Liver (tissue), 8 donors: ENCODE measurements at regions not wholly inside any gene's neighbourhood (a gene's known extent, or its start where the extent isn't known, plus 50 kb on each side); places are given as distances from the start of the nearest gene placed in this dataset.

ENCODE experiments used
- DNase-seq: peaks from one replicate; pipeline ENCODE4 v3.0.0-alpha.2; 2017; ENCODE audit warnings: low spot score
- H3K27ac ChIP-seq, 2 donors: one replicate each; pipeline ENCODE4 v1.7.0; 2013; ENCODE audit warnings: inconsistent platforms in 2 of 2, low read length in 2 of 2, control low read depth in 1 of 2, low read depth in 1 of 2, mild to moderate bottlenecking in 1 of 2
- H3K27me3 ChIP-seq, 4 donors: one replicate each; pipeline versions ENCODE4 v1.6.1 to v1.7.0; 2013; ENCODE audit warnings: low read length in 3 of 4, inconsistent platforms in 1 of 4, mild to moderate bottlenecking in 1 of 4, moderate library complexity in 1 of 4; ENCODE audit not compliant: control insufficient read depth in 4 of 4, insufficient read depth in 4 of 4
- H3K36me3 ChIP-seq, 4 donors: one replicate each; pipeline versions ENCODE4 v1.6.1 to v1.7.0; 2013; ENCODE audit warnings: low read length in 3 of 4, mild to moderate bottlenecking in 3 of 4, low read depth in 1 of 4, moderate library complexity in 1 of 4; ENCODE audit not compliant: control insufficient read depth in 4 of 4, insufficient read depth in 3 of 4
- H3K4me1 ChIP-seq, 4 donors: one replicate each; pipeline versions ENCODE4 v1.6.1 to v1.7.0; 2013; ENCODE audit warnings: low read length in 3 of 4, mild to moderate bottlenecking in 3 of 4, moderate library complexity in 1 of 4; ENCODE audit not compliant: control insufficient read depth in 4 of 4, insufficient read depth in 4 of 4
- H3K4me3 ChIP-seq, 3 donors: one replicate each; pipeline versions ENCODE4 v1.6.1 to v1.7.0; 2013; ENCODE audit warnings: low read length in 3 of 3, control low read depth in 1 of 3, low read depth in 1 of 3, mild to moderate bottlenecking in 1 of 3
- H3K9ac ChIP-seq, 2 donors: one replicate each; pipeline ENCODE4 v1.7.0; 2013; ENCODE audit warnings: low read length in 2 of 2, mild to moderate bottlenecking in 2 of 2, moderate library complexity in 2 of 2, control low read depth in 1 of 2, low read depth in 1 of 2
- H3K9me3 ChIP-seq, 4 donors: one replicate each; pipeline versions ENCODE4 v1.6.1 to v1.7.0; 2013; ENCODE audit warnings: low read length in 3 of 4; ENCODE audit not compliant: control insufficient read depth in 4 of 4
- EGR1 ChIP-seq, 2 donors: IDR thresholded peaks; 2 replicates each; pipeline ENCODE4 v1.6.1; 2016 to 2018; ENCODE audit warnings: antibody characterized with exemption in 2 of 2, low read depth in 2 of 2
- FOXA1 ChIP-seq: IDR thresholded peaks from 2 replicates; pipeline ENCODE4 v1.6.1; 2016; ENCODE audit warnings: antibody characterized with exemption
- FOXA2 ChIP-seq: IDR thresholded peaks from 2 replicates; pipeline ENCODE4 v1.6.1; 2016; ENCODE audit warnings: antibody characterized with exemption
- GABPA ChIP-seq, 2 donors: IDR thresholded peaks in 1 of 2; conservative IDR thresholded peaks in 1 of 2; 2 replicates each; pipeline ENCODE4 v1.6.1; 2016; ENCODE audit warnings: antibody characterized with exemption in 2 of 2, mild to moderate bottlenecking in 1 of 2, moderate library complexity in 1 of 2
- HNF4A ChIP-seq, 2 donors: conservative IDR thresholded peaks; 2 replicates each; pipeline ENCODE4 v1.6.1; 2016; ENCODE audit warnings: antibody characterized with exemption in 2 of 2, mild to moderate bottlenecking in 2 of 2
- HNF4G ChIP-seq: IDR thresholded peaks from 2 replicates; pipeline ENCODE4 v1.6.1; 2016; ENCODE audit warnings: antibody characterized with exemption
- JUND ChIP-seq, 2 donors: IDR thresholded peaks; 2 replicates each; pipeline ENCODE4 v1.6.1; 2016; ENCODE audit warnings: antibody characterized with exemption in 2 of 2
- NR2F2 ChIP-seq: IDR thresholded peaks from 2 replicates; pipeline ENCODE4 v1.6.1; 2016; ENCODE audit warnings: antibody characterized with exemption
- RAD21 ChIP-seq, 2 donors: IDR thresholded peaks; 2 replicates each; pipeline ENCODE4 v1.6.1; 2016; ENCODE audit warnings: antibody characterized with exemption in 2 of 2, mild to moderate bottlenecking in 2 of 2
- RXRA ChIP-seq, 2 donors: IDR thresholded peaks; 2 replicates each; pipeline ENCODE4 v1.6.1; 2017 to 2018; ENCODE audit warnings: antibody characterized with exemption in 2 of 2, mild to moderate bottlenecking in 1 of 2
- SP1 ChIP-seq: IDR thresholded peaks from 2 replicates; pipeline ENCODE4 v1.6.1; 2018; ENCODE audit warnings: antibody characterized with exemption, mild to moderate bottlenecking
- TAF1 ChIP-seq: conservative IDR thresholded peaks from 2 replicates; pipeline ENCODE4 v1.6.1; 2016; ENCODE audit warnings: antibody characterized with exemption, mild to moderate bottlenecking
- YY1 ChIP-seq: IDR thresholded peaks from 2 replicates; pipeline ENCODE4 v1.6.1; 2016; ENCODE audit warnings: antibody characterized with exemption, mild to moderate bottlenecking
- WGBS: extraction: QIAGEN DNeasy Blood & Tissue Kit; methylation state at CpG from one replicate; pipeline ENCODE4 v1.1.7; 2013; 5-methylcytosine and 5-hydroxymethylcytosine counted together
- TF ChIP-seq, protein P1 (sequence below): IDR thresholded peaks from 2 replicates; pipeline ENCODE4 v1.6.1; 2016; ENCODE audit warnings: antibody characterized with exemption
- TF ChIP-seq, protein P2 (sequence below): IDR thresholded peaks from 2 replicates; pipeline ENCODE4 v1.6.1; 2016; ENCODE audit warnings: antibody characterized with exemption
- TF ChIP-seq, protein P3 (sequence below): IDR thresholded peaks from 2 replicates; pipeline ENCODE4 v1.6.1; 2016; ENCODE audit warnings: antibody characterized with exemption
- TF ChIP-seq, protein P4 (sequence below): IDR thresholded peaks from 2 replicates; pipeline ENCODE4 v1.6.1; 2016; ENCODE audit warnings: antibody characterized with exemption, mild to moderate bottlenecking
- TF ChIP-seq, protein P5 (sequence below): fragments of 150-350 bp; IDR thresholded peaks from 2 replicates; pipeline ENCODE4 v1.5.1; 2017; ENCODE audit warnings: improper control_type of control experiment, low read depth, low read length; ENCODE audit not compliant: missing input control
- donor health status: healthy.
- donor health status: healthy.
- donor health status: healthy.
- donor health status: healthy.
- donor health status: healthy.

DNA sequence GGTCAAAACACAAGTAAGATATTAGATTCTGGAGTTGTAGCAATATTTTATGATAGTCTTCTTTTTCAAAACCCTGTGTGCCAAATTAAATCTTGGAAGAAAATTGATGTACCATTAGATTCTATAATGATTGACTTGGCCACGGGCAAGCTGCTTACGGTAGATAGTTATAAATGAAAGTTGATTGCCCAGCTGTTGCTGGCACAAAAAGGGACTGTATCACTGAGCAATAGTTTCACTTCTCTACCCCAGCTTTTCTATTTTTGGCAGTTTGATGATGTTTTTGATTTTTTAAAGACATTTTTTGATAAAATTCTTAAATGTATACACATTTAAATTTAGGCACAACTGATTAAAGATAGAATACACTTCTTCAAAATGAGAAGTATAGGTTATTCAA, 333.3 kb downstream of the TRAM1L1 start:
- Histone ChIP-seq H3K27ac (no peak overlapping the region), H3K4me3 (no peak overlapping the region), H3K27me3 (no peaks in the 10 kb centered on the region), H3K9ac (no peak overlapping the region), H3K9me3 (no peaks in the 10 kb centered on the region), H3K36me3 (no peaks in the 10 kb centered on the region), H3K4me1 (no peaks in the 10 kb centered on the region)
- 79% methylated on average over 2 of the region's 2 CpGs for WGBS
- TF ChIP-seq HNF4G, result no peak
- no peak for TF ChIP-seq FOXA1
- TF ChIP-seq JUND (IDR thresholded peaks at IDR 0.05), result no peak
- TF ChIP-seq, protein P1, sequence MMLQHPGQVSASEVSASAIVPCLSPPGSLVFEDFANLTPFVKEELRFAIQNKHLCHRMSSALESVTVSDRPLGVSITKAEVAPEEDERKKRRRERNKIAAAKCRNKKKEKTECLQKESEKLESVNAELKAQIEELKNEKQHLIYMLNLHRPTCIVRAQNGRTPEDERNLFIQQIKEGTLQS, result no peak
- TF ChIP-seq, protein P2, sequence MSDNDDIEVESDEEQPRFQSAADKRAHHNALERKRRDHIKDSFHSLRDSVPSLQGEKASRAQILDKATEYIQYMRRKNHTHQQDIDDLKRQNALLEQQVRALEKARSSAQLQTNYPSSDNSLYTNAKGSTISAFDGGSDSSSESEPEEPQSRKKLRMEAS, result no peak
- TF ChIP-seq, protein P3, sequence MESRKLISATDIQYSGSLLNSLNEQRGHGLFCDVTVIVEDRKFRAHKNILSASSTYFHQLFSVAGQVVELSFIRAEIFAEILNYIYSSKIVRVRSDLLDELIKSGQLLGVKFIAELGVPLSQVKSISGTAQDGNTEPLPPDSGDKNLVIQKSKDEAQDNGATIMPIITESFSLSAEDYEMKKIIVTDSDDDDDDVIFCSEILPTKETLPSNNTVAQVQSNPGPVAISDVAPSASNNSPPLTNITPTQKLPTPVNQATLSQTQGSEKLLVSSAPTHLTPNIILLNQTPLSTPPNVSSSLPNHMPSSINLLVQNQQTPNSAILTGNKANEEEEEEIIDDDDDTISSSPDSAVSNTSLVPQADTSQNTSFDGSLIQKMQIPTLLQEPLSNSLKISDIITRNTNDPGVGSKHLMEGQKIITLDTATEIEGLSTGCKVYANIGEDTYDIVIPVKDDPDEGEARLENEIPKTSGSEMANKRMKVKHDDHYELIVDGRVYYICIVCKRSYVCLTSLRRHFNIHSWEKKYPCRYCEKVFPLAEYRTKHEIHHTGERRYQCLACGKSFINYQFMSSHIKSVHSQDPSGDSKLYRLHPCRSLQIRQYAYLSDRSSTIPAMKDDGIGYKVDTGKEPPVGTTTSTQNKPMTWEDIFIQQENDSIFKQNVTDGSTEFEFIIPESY, result no peak
- no peak for TF ChIP-seq HNF4A (conservative IDR thresholded peaks at IDR 0.05)
- TF ChIP-seq GABPA (IDR thresholded peaks at IDR 0.05 in 1 of 2, conservative IDR thresholded peaks at IDR 0.05 in 1 of 2), result no peak
- TF ChIP-seq, protein P4, sequence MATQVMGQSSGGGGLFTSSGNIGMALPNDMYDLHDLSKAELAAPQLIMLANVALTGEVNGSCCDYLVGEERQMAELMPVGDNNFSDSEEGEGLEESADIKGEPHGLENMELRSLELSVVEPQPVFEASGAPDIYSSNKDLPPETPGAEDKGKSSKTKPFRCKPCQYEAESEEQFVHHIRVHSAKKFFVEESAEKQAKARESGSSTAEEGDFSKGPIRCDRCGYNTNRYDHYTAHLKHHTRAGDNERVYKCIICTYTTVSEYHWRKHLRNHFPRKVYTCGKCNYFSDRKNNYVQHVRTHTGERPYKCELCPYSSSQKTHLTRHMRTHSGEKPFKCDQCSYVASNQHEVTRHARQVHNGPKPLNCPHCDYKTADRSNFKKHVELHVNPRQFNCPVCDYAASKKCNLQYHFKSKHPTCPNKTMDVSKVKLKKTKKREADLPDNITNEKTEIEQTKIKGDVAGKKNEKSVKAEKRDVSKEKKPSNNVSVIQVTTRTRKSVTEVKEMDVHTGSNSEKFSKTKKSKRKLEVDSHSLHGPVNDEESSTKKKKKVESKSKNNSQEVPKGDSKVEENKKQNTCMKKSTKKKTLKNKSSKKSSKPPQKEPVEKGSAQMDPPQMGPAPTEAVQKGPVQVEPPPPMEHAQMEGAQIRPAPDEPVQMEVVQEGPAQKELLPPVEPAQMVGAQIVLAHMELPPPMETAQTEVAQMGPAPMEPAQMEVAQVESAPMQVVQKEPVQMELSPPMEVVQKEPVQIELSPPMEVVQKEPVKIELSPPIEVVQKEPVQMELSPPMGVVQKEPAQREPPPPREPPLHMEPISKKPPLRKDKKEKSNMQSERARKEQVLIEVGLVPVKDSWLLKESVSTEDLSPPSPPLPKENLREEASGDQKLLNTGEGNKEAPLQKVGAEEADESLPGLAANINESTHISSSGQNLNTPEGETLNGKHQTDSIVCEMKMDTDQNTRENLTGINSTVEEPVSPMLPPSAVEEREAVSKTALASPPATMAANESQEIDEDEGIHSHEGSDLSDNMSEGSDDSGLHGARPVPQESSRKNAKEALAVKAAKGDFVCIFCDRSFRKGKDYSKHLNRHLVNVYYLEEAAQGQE, result no peak
- TF ChIP-seq YY1, result no peak
- TF ChIP-seq, protein P5, sequence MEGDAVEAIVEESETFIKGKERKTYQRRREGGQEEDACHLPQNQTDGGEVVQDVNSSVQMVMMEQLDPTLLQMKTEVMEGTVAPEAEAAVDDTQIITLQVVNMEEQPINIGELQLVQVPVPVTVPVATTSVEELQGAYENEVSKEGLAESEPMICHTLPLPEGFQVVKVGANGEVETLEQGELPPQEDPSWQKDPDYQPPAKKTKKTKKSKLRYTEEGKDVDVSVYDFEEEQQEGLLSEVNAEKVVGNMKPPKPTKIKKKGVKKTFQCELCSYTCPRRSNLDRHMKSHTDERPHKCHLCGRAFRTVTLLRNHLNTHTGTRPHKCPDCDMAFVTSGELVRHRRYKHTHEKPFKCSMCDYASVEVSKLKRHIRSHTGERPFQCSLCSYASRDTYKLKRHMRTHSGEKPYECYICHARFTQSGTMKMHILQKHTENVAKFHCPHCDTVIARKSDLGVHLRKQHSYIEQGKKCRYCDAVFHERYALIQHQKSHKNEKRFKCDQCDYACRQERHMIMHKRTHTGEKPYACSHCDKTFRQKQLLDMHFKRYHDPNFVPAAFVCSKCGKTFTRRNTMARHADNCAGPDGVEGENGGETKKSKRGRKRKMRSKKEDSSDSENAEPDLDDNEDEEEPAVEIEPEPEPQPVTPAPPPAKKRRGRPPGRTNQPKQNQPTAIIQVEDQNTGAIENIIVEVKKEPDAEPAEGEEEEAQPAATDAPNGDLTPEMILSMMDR, result no peak
- no peak for TF ChIP-seq FOXA2
- no peak for TF ChIP-seq EGR1 (IDR thresholded peaks at IDR 0.05; ENCODE audit: low read depth in 2 of 2)
- TF ChIP-seq SP1, result no peak
- TF ChIP-seq RXRA (IDR thresholded peaks at IDR 0.05), result no peak
- TF ChIP-seq RAD21 (IDR thresholded peaks at IDR 0.05), result no peak
- TF ChIP-seq NR2F2, result no peak
- TF ChIP-seq TAF1, result no peak
- no peak for DNase-seq
